Ascending aorta (tissue), 2 donors: ENCODE measurements at regions not wholly inside any gene's neighbourhood (a gene's known extent, or its start where the extent isn't known, plus 50 kb on each side); places are given as distances from the start of the nearest gene placed in this dataset.

Experiments used
- DNase-seq, 2 donors: peaks; one replicate each; pipeline ENCODE4 v3.0.0-alpha.2; 2019; ENCODE audit warnings: low spot score in 2 of 2
- H3K27ac ChIP-seq, 2 donors: fragments of 200-600 bp; sonication (generic); one replicate each; pipeline ENCODE4 v1.5.1; 2016 to 2017; ENCODE audit warnings: mild to moderate bottlenecking in 1 of 2
- H3K27me3 ChIP-seq: fragments of 200-600 bp; sonication (generic); one replicate; pipeline ENCODE4 v1.5.1; 2017
- H3K36me3 ChIP-seq, 2 donors: fragments of 200-600 bp; sonication (generic); one replicate each; pipeline ENCODE4 v1.5.1; 2016
- H3K4me1 ChIP-seq, 2 donors: fragments of 200-600 bp; sonication (generic); one replicate each; pipeline ENCODE4 v1.5.1; 2016 to 2017; ENCODE audit warnings: mild to moderate bottlenecking in 1 of 2
- H3K4me3 ChIP-seq, 2 donors: fragments of 200-600 bp; sonication (generic); one replicate each; pipeline ENCODE4 v1.5.1; 2016 to 2017; ENCODE audit warnings: mild to moderate bottlenecking in 1 of 2
- H3K9me3 ChIP-seq, 2 donors: fragments of 200-600 bp; sonication (generic); one replicate each; pipeline ENCODE4 v1.5.1; 2016
- CTCF ChIP-seq, 3 experiments: fragments of 200-600 bp in 2 of 3; fragments of 450-650 bp in 1 of 3; sonication (generic) in 2 of 3; IDR thresholded peaks; one replicate each; pipeline ENCODE4 v1.5.1; 2016 to 2019; ENCODE audit warnings: antibody characterized with exemption in 3 of 3, mild to moderate bottlenecking in 1 of 3, moderate library complexity in 1 of 3
- intact Hi-C: fragments of 100-400 bp; cut with DNase I; formaldehyde crosslinking; loops from one replicate; pipeline ENCODE4 v1.15.1; 2023

- intact Hi-C loops, result no loop called here
- no peak for TF ChIP-seq CTCF (IDR thresholded peaks at IDR 0.05)
- Histone ChIP-seq H3K4me3 (no peak overlapping the region), H3K36me3 (no peaks in the 10 kb centered on the region), H3K4me1 (no peaks in the 10 kb centered on the region), H3K9me3 (no peaks in the 10 kb centered on the region), H3K27me3 (no peaks in the 10 kb centered on the region), H3K27ac (no peak overlapping the region)
- DNase-seq, result no peak
These were observed 457.0 kb upstream of the KLF4 start for GRCh38 chr9:107946364-107947141.

GRCh38 chr9:107945961-107946360, 456.4 kb upstream of the KLF4 start:
- H3K4me3 ChIP-seq, result no peak overlapping the region
- no peaks in the 10 kb centered on the region for H3K27me3 ChIP-seq
- TF ChIP-seq CTCF (IDR thresholded peaks at IDR 0.05), result no peak
- no peak for DNase-seq
- intact Hi-C loops, result no loop called here
- H3K27ac ChIP-seq, result no peak overlapping the region
- no peaks in the 10 kb centered on the region for H3K4me1 ChIP-seq
- H3K9me3 ChIP-seq, result no peaks in the 10 kb centered on the region
- no peaks in the 10 kb centered on the region for H3K36me3 ChIP-seq

GRCh38 chr9:107945493-107945892, 455.9 kb upstream of the KLF4 start:
- no peaks in the 10 kb centered on the region for H3K9me3 ChIP-seq
- H3K27ac ChIP-seq, result no peak overlapping the region
- H3K4me3 ChIP-seq, result no peak overlapping the region
- no peak for TF ChIP-seq CTCF (IDR thresholded peaks at IDR 0.05)
- no peak for DNase-seq
- no peaks in the 10 kb centered on the region for H3K27me3 ChIP-seq
- no peaks in the 10 kb centered on the region for H3K36me3 ChIP-seq
- no peaks in the 10 kb centered on the region for H3K4me1 ChIP-seq
- intact Hi-C loops, result no loop called here

GRCh38 chr9:107944387-107944786, 454.8 kb upstream of the KLF4 start:
- H3K36me3 ChIP-seq, result no peaks in the 10 kb centered on the region
- no peaks in the 10 kb centered on the region for H3K9me3 ChIP-seq
- DNase-seq, result no peak
- no peak for TF ChIP-seq CTCF (IDR thresholded peaks at IDR 0.05)
- no peak overlapping the region for H3K27ac ChIP-seq
- no peaks in the 10 kb centered on the region for H3K4me1 ChIP-seq
- intact Hi-C loops, result no loop called here
- no peaks in the 10 kb centered on the region for H3K27me3 ChIP-seq
- no peak overlapping the region for H3K4me3 ChIP-seq

- intact Hi-C loops, result no loop called here
- Histone ChIP-seq H3K27ac (no peak overlapping the region), H3K4me1 (no peaks in the 10 kb centered on the region), H3K9me3 (no peaks in the 10 kb centered on the region), H3K27me3 (no peaks in the 10 kb centered on the region), H3K36me3 (no peaks in the 10 kb centered on the region), H3K4me3 (no peak overlapping the region)
- TF ChIP-seq CTCF (IDR thresholded peaks at IDR 0.05), result no peak
- DNase-seq, result no peak
These were observed 454.3 kb upstream of the KLF4 start for GRCh38 chr9:107943901-107944300.

GRCh38 chr9:107942856-107943255, 453.3 kb upstream of the KLF4 start:
- DNase-seq, result no peak
- Histone ChIP-seq H3K36me3 (no peaks in the 10 kb centered on the region), H3K4me3 (no peak overlapping the region), H3K4me1 (no peaks in the 10 kb centered on the region), H3K9me3 (no peaks in the 10 kb centered on the region), H3K27ac (no peak overlapping the region), H3K27me3 (no peaks in the 10 kb centered on the region)
- no peak for TF ChIP-seq CTCF (IDR thresholded peaks at IDR 0.05)
- intact Hi-C loops, result no loop called here
